ENCODE measurements at regions not wholly inside any gene's neighbourhood (a gene's known extent, or its start where the extent isn't known, plus 50 kb on each side); places are given as distances from the start of the nearest gene placed in this dataset.

- Histone ChIP-seq H3K4ac (replicated peaks; ENCODE audit: insufficient read length, low read depth, low read length) (no peak overlapping the region), H3K18ac (ENCODE audit: extremely low read depth, low read length) (no peak overlapping the region), H4K20me1 (replicated peaks in 1 of 2; ENCODE audit: control insufficient read depth in 1 of 2, insufficient read depth in 2 of 2, low read length in 2 of 2) (no peaks in the 10 kb centered on the region), H4K8ac (ENCODE audit: extremely low read depth, insufficient read depth, low read length) (no peak overlapping the region), H3K23ac (ENCODE audit: insufficient read length) (no peak overlapping the region), H3K14ac (ENCODE audit: insufficient read length) (no peak overlapping the region), H2BK120ac (replicated peaks; ENCODE audit: low read depth, low read length) (no peak overlapping the region), H2BK15ac (ENCODE audit: low read length) (no peak overlapping the region), H2BK12ac (ENCODE audit: low read depth, low read length) (no peak overlapping the region), H3K4me1 (replicated peaks in 1 of 4; ENCODE audit: control insufficient read depth in 3 of 4, insufficient read depth in 4 of 4, low read length in 3 of 4) (no peaks in the 10 kb centered on the region), H3K56ac (replicated peaks; ENCODE audit: insufficient read length, low read depth, low read length) (no peak overlapping the region), H3K27me3 (replicated peaks in 1 of 4; ENCODE audit: control insufficient read depth in 3 of 4, extremely low read depth in 1 of 4, insufficient read depth in 3 of 4, low read length in 3 of 4) (no peaks in the 10 kb centered on the region; a peak in 1 of 7 replicates), H3K4me2 (ENCODE audit: insufficient read depth in 1 of 2, low read depth in 2 of 2, low read length in 2 of 2) (no peak overlapping the region), H2AFZ (ENCODE audit: low read length) (no peak overlapping the region), H3K9me3 (ENCODE audit: insufficient read depth in 2 of 2, low read depth in 1 of 2, low read length in 1 of 2) (peaks cover 0 to 2% of the 10 kb centered on the region in 2 experiments; a peak in 1 of 4 replicates), H2BK20ac (ENCODE audit: low read length) (no peak overlapping the region), H3K23me2 (ENCODE audit: low read depth, low read length) (no peaks in the 10 kb centered on the region), H3K27ac (ENCODE audit: low read depth, low read length) (no peak overlapping the region), H4K91ac (replicated peaks; ENCODE audit: insufficient read length, low read length) (no peak overlapping the region), H3K4me3 (ENCODE audit: extremely low read depth in 1 of 4, insufficient read depth in 2 of 4, low read depth in 3 of 4, low read length in 4 of 4) (no peak overlapping the region), H4K5ac (ENCODE audit: insufficient read length, low read depth, low read length) (no peak overlapping the region), H3K79me2 (ENCODE audit: control insufficient read depth in 1 of 2, insufficient read depth in 2 of 2, low read length in 2 of 2) (no peaks in the 10 kb centered on the region), H2BK5ac (ENCODE audit: low read depth, low read length) (no peak overlapping the region), H3K9ac (replicated peaks in 1 of 4; ENCODE audit: extremely low read depth in 1 of 4, low read depth in 3 of 4, low read length in 3 of 4) (no peak overlapping the region), H2AK5ac (ENCODE audit: low read depth, low read length) (no peak overlapping the region), H3K79me1 (ENCODE audit: low read depth, low read length) (no peaks in the 10 kb centered on the region), H3K36me3 (ENCODE audit: control insufficient read depth in 2 of 4, insufficient read depth in 4 of 4, low read length in 3 of 4) (no peaks in the 10 kb centered on the region)
- CTCF ChIA-PET (ENCODE audit: partially characterized antibody), result no interaction called here
- POLR2A ChIA-PET (ENCODE audit: partially characterized antibody), result no interaction called here
- FAIRE-seq (no peak), DNase-seq (ENCODE audit: low read depth in 1 of 2, low spot score in 2 of 2) (no peak)
- 83% methylated on average over 5 of the region's 5 CpGs; no CpG with 5 or more reads in 1 of the 2 experiments for WGBS, 2 experiments (ENCODE audit: extremely low coverage in 1 of 2, insufficient coverage in 1 of 2, insufficient read length in 1 of 2, insufficient replicate concordance in 2 of 2, low coverage in 1 of 2, low lambda C conversion rate in 2 of 2, missing lambda C conversion rate in 1 of 2)
- TF ChIP-seq, protein P1, sequence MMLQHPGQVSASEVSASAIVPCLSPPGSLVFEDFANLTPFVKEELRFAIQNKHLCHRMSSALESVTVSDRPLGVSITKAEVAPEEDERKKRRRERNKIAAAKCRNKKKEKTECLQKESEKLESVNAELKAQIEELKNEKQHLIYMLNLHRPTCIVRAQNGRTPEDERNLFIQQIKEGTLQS (IDR thresholded peaks at IDR 0.05; ENCODE audit: insufficient read depth, low read depth, low read length), result no peak
- TF ChIP-seq USF2 (IDR thresholded peaks at IDR 0.05; ENCODE audit: low read length), result no peak
- TF ChIP-seq POU5F1 (IDR thresholded peaks at IDR 0.05; ENCODE audit: low read depth, low read length), result no peak
- TF ChIP-seq HDAC2 (IDR thresholded peaks at IDR 0.05; ENCODE audit: borderline replicate concordance in 1 of 2, low read depth in 2 of 2, low read length in 2 of 2), result no peak
- no peak for TF ChIP-seq SP1 (IDR thresholded peaks at IDR 0.05; ENCODE audit: low read depth, low read length)
- TF ChIP-seq MAFK (IDR thresholded peaks at IDR 0.05; ENCODE audit: low read depth, low read length), result no peak
- TF ChIP-seq SIX5 (IDR thresholded peaks at IDR 0.05; ENCODE audit: low read depth, low read length), result no peak
- no peak for TF ChIP-seq EZH2 (IDR thresholded peaks at IDR 0.05; ENCODE audit: low read depth, low read length, severe bottlenecking)
- no peak for TF ChIP-seq ATF2 (IDR thresholded peaks at IDR 0.05; ENCODE audit: low read length)
- no peak for TF ChIP-seq CREB1 (IDR thresholded peaks at IDR 0.05)
- TF ChIP-seq GABPA (IDR thresholded peaks at IDR 0.05; ENCODE audit: borderline replicate concordance, insufficient read depth, low read length), result no peak
Measured at GRCh38 chr6:12420626-12421025, 130.5 kb downstream of the EDN1 start.

All from H1 (cell line).